ENCODE measurements at regions not wholly inside any gene's neighbourhood (a gene's known extent, or its start where the extent isn't known, plus 50 kb on each side); places are given as distances from the start of the nearest gene placed in this dataset.
A peak's percentile ranks its signal among the peaks of the same experiment; 100 is the strongest.

DNA sequence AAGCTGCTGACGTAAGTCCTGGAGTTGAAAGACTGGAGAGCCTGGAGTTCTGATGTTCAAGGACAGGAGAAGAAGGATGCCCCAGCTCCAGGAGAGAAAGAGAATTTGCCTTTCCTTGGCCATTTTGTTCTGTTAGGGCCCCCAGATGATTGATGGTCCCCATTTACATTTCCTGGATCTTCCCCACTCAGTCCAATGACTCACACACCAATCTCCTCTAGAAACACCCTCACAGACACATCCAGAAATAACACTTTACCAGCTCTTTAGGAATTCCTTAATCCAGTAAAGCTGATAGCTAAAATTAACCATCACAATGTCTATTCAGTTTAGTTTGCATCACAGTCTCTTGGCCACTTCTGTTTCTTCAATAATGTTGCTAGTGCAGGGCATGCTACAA lies 260.2 kb upstream of the IRAK1BP1 start:
- 88 to 100% (median 91%) methylated on average over 1 of the region's 1 CpG for WGBS, 4 donors
- intact Hi-C loops (cut with DNase I): no loop called here
- Histone ChIP-seq H3K27me3 (no peaks in the 10 kb centered on the region), H3K4me1 (replicated peaks in 1 of 2) (no peaks in the 10 kb centered on the region), H3K9me3 (replicated peaks in 1 of 3) (no peaks in the 10 kb centered on the region), H3K36me3 (replicated peaks in 1 of 2) (no peaks in the 10 kb centered on the region), H3K4me3 (no peak overlapping the region), H3K27ac (no peak overlapping the region)
- TF ChIP-seq POLR2A (IDR thresholded peaks at IDR 0.05): no peak
- TF ChIP-seq, protein P1, sequence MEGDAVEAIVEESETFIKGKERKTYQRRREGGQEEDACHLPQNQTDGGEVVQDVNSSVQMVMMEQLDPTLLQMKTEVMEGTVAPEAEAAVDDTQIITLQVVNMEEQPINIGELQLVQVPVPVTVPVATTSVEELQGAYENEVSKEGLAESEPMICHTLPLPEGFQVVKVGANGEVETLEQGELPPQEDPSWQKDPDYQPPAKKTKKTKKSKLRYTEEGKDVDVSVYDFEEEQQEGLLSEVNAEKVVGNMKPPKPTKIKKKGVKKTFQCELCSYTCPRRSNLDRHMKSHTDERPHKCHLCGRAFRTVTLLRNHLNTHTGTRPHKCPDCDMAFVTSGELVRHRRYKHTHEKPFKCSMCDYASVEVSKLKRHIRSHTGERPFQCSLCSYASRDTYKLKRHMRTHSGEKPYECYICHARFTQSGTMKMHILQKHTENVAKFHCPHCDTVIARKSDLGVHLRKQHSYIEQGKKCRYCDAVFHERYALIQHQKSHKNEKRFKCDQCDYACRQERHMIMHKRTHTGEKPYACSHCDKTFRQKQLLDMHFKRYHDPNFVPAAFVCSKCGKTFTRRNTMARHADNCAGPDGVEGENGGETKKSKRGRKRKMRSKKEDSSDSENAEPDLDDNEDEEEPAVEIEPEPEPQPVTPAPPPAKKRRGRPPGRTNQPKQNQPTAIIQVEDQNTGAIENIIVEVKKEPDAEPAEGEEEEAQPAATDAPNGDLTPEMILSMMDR (IDR thresholded peaks at IDR 0.05): no peak
- no peak for DNase-seq

DNA sequence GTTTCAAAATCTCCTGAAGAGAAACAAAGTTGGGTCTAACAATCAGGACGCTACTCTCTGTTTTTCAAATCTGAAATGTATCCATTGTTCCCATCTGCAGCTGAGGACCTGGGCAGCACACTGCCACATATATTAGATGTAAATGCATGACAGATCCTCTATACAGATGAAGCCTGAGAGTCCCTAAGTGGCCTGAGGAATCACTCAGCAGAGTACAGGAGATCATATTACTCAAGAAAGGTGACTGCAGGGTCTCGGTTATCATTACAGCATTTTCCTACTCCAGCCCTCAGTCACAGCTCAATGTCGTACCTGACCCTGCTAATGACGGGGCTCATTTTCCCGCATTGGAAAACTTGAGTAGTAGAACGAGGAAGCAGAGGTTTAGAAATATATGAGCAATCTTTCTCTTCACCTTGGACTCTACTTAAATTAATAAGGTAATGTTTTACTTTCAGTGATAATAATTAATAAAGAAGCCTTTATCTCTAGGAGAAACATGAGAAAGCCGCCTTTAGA lies 256.2 kb upstream of the IRAK1BP1 start:
- Histone ChIP-seq H3K36me3 (replicated peaks in 1 of 2) (no peaks in the 10 kb centered on the region), H3K9me3 (replicated peaks in 1 of 3) (no peaks in the 10 kb centered on the region), H3K27ac (no peak overlapping the region), H3K27me3 (no peaks in the 10 kb centered on the region), H3K4me3 (no peak overlapping the region), H3K4me1 (replicated peaks in 1 of 2) (no peaks in the 10 kb centered on the region)
- no peak for DNase-seq
- 74 to 82% (median 76%) methylated on average over 7 of the region's 7 CpGs for WGBS, 4 donors
- TF ChIP-seq POLR2A (IDR thresholded peaks at IDR 0.05): no peak
- TF ChIP-seq, protein P1 (IDR thresholded peaks at IDR 0.05): no peak
- intact Hi-C loops (cut with DNase I): no loop called here

DNA sequence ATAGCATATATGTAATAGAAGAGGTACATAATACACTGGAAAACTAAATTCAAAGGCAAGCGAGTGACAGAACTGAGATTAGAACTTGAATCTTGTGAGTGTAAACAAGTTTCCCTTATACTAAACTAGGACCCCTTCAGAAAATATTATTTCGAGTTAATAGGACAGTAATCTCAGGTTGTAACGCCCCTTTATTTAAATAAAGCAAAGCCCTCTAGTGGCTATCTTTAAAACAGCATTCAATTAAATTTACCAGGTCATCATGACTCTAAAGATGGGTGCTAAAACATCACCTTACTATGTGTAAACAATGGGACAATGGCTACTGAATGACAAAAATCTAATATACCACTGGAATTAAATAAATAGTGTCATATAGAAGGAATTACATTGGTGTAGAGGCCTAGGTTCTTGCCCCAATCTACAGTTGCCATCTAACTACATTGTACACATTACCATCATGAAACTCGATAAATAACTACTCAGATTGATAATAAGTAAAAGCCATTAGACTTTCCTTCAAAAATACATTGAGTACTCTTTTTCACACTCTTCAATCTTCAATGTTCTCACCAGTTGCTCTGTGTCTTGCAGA lies 255.4 kb upstream of the IRAK1BP1 start:
- no peaks in the 10 kb centered on the region for H3K27me3 ChIP-seq
- H3K27ac ChIP-seq: no peak overlapping the region
- no peaks in the 10 kb centered on the region for H3K36me3 ChIP-seq (replicated peaks in 1 of 2)
- H3K4me1 ChIP-seq (replicated peaks in 1 of 2): no peaks in the 10 kb centered on the region
- intact Hi-C loops (cut with DNase I): no loop called here
- 56 to 61% (median 59%) methylated on average over 4 of the region's 4 CpGs for WGBS, 4 donors
- H3K9me3 ChIP-seq (replicated peaks in 1 of 3): no peaks in the 10 kb centered on the region
- no peak overlapping the region for H3K4me3 ChIP-seq
- DNase-seq: no peak
- TF ChIP-seq, protein P1 (IDR thresholded peaks at IDR 0.05): peak; percentile 22 to 64 (median 48)
- no peak for TF ChIP-seq POLR2A (IDR thresholded peaks at IDR 0.05)

DNA sequence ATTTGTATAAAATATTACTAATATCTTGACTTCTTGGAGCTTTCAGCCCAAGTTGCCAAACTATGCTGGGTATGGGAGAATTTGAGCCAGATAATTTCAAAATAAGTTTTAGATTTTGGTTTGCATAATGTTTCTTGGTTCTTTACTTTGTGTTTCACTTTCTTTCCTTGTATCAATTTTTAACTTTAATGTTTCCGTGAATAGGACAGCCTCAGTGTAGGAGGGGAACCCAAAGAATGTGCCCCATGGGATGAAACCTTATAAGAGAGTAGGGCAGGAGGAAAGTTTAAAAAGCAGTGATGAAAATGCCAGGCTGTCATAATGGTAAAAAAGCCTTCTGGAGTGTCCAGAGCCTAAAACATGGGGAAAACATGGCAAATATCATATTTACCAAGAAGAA lies 252.4 kb upstream of the IRAK1BP1 start:
- intact Hi-C loops (cut with DNase I): no loop called here
- WGBS, 4 donors: 0 to 32% (median 1%) methylated on average over 1 of the region's 1 CpG

More for the DNA sequence above, 252.4 kb upstream of the IRAK1BP1 start:
- no peaks in the 10 kb centered on the region for H3K9me3 ChIP-seq (replicated peaks in 1 of 3)
- no peak overlapping the region for H3K27ac ChIP-seq
- no peak for TF ChIP-seq POLR2A (IDR thresholded peaks at IDR 0.05)
- TF ChIP-seq, protein P1 (IDR thresholded peaks at IDR 0.05): no peak
- no peak for DNase-seq
- H3K4me3 ChIP-seq: no peak overlapping the region
- H3K36me3 ChIP-seq (replicated peaks in 1 of 2): no peaks in the 10 kb centered on the region
- no peaks in the 10 kb centered on the region for H3K27me3 ChIP-seq
- H3K4me1 ChIP-seq (replicated peaks in 1 of 2): no peaks in the 10 kb centered on the region

Data from adrenal gland (tissue), 9 donors.